ENCODE measurements at regions not wholly inside any gene's neighbourhood (a gene's known extent, or its start where the extent isn't known, plus 50 kb on each side); places are given as distances from the start of the nearest gene placed in this dataset.

GRCh38 chr3:110933821-110934426 lies 137.7 kb upstream of the NECTIN3 start:
- no peak for TF ChIP-seq EP300 (IDR thresholded peaks at IDR 0.05)
- no peak for TF ChIP-seq CTCF (IDR thresholded peaks at IDR 0.05)
- no peak for TF ChIP-seq POLR2A (IDR thresholded peaks at IDR 0.05)
- no peak for TF ChIP-seq POLR2AphosphoS5 (IDR thresholded peaks at IDR 0.05)
